Keratinocyte (primary cell): ENCODE measurements at regions not wholly inside any gene's neighbourhood (a gene's known extent, or its start where the extent isn't known, plus 50 kb on each side); places are given as distances from the start of the nearest gene placed in this dataset.

Experiments used
- CTCF ChIP-seq, 3 experiments: IDR thresholded peaks in 1 of 3; conservative IDR thresholded peaks in 1 of 3; optimal IDR thresholded peaks in 1 of 3; 2 replicates in 2 of 3; 3 replicates in 1 of 3; pipeline versions ENCODE3 to v1.5.1; 2011; ENCODE audit warnings: low read length in 3 of 3, mild to moderate bottlenecking in 3 of 3, moderate library complexity in 2 of 3, control low read depth in 1 of 3, inconsistent platforms in 1 of 3; ENCODE audit not compliant: insufficient read depth in 2 of 3; ENCODE audit errors: extremely low read depth in 1 of 3
- EZH2 ChIP-seq: IDR thresholded peaks from one replicate; pipeline ENCODE4 v1.6.1; 2012; ENCODE audit warnings: inconsistent platforms, mild to moderate bottlenecking, low read length, moderate library complexity

GRCh38 chr13:65725006-65725405 lies 1505.1 kb downstream of the PCDH9 start:
- TF ChIP-seq CTCF (optimal IDR thresholded peaks at IDR 0.05 in 1 of 3, IDR thresholded peaks at IDR 0.05 in 1 of 3, conservative IDR thresholded peaks at IDR 0.05 in 1 of 3; ENCODE audit: extremely low read depth in 1 of 3, insufficient read depth in 2 of 3, low read length in 3 of 3) (no peak), EZH2 (no peak)
